ENCODE measurements at regions not wholly inside any gene's neighbourhood (a gene's known extent, or its start where the extent isn't known, plus 50 kb on each side); places are given as distances from the start of the nearest gene placed in this dataset.

- TF ChIP-seq FOXP2 (optimal IDR thresholded peaks at IDR 0.05; ENCODE audit: control extremely low read depth, extremely low read length, insufficient read depth) (no peak), EZH2 (IDR thresholded peaks at IDR 0.05) (no peak), POLR2AphosphoS5 (IDR thresholded peaks at IDR 0.05; ENCODE audit: borderline replicate concordance, low read depth, low read length) (no peak)
- Histone ChIP-seq H3K4me3 (peak overlapping the region; percentile 61), H3K27ac (peak overlapping the region; percentile 100), H3K36me3 (ENCODE audit: insufficient read depth, low read length) (peaks cover 19% of the 10 kb centered on the region), H3K9me3 (ENCODE audit: low read depth, low read length) (no peaks in the 10 kb centered on the region), H3K9ac (ENCODE audit: insufficient read length) (peak overlapping the region; percentile 95)
- peak; percentile 70 for DNase-seq (ENCODE audit: low read depth, low spot score)
Observed at GRCh38 chr1:199161766-199162303, 523.0 kb downstream of the PTPRC start.

- peaks cover 11% of the 10 kb centered on the region; the same call in 1 of the 2 replicates for H3K36me3 ChIP-seq (ENCODE audit: insufficient read depth, low read length)
- H3K4me3 ChIP-seq, result peak overlapping the region; percentile 56
- DNase-seq (ENCODE audit: low read depth, low spot score), result peak; percentile 91
- no peaks in the 10 kb centered on the region for H3K9me3 ChIP-seq (ENCODE audit: low read depth, low read length)
- H3K27ac ChIP-seq, result peak overlapping the region; percentile 100
- no peak for TF ChIP-seq EZH2 (IDR thresholded peaks at IDR 0.05)
- peak; percentile 61 for TF ChIP-seq FOXP2 (optimal IDR thresholded peaks at IDR 0.05; ENCODE audit: control extremely low read depth, extremely low read length, insufficient read depth)
- peak; percentile 45; the same call in 1 of the 2 replicates for TF ChIP-seq POLR2AphosphoS5 (IDR thresholded peaks at IDR 0.05; ENCODE audit: borderline replicate concordance, low read depth, low read length)
- peak overlapping the region; percentile 95 for H3K9ac ChIP-seq (ENCODE audit: insufficient read length)
Observed at GRCh38 chr1:199163267-199163666, 524.4 kb downstream of the PTPRC start.

- no peaks in the 10 kb centered on the region for H3K9me3 ChIP-seq (ENCODE audit: low read depth, low read length)
- no peak for TF ChIP-seq FOXP2 (optimal IDR thresholded peaks at IDR 0.05; ENCODE audit: control extremely low read depth, extremely low read length, insufficient read depth)
- no peak for TF ChIP-seq POLR2AphosphoS5 (IDR thresholded peaks at IDR 0.05; ENCODE audit: borderline replicate concordance, low read depth, low read length)
- TF ChIP-seq EZH2 (IDR thresholded peaks at IDR 0.05), result no peak
- peak overlapping the region; percentile 100 for H3K27ac ChIP-seq
- H3K36me3 ChIP-seq (ENCODE audit: insufficient read depth, low read length), result peaks cover 9% of the 10 kb centered on the region; the same call in 1 of the 2 replicates
- H3K4me3 ChIP-seq, result peak overlapping the region; percentile 56
- DNase-seq (ENCODE audit: low read depth, low spot score), result peak; percentile 72
- H3K9ac ChIP-seq (ENCODE audit: insufficient read length), result peak overlapping the region; percentile 95
Observed at GRCh38 chr1:199163670-199164069, 524.8 kb downstream of the PTPRC start.

- Histone ChIP-seq H3K27ac (peak overlapping the region; percentile 52; the same call in 1 of the 2 replicates), H3K9ac (ENCODE audit: insufficient read length) (no peak overlapping the region), H3K9me3 (ENCODE audit: low read depth, low read length) (no peaks in the 10 kb centered on the region), H3K36me3 (ENCODE audit: insufficient read depth, low read length) (peaks cover 22% of the 10 kb centered on the region), H3K4me3 (no peak overlapping the region)
- DNase-seq (ENCODE audit: low read depth, low spot score), result no peak
- no peak for TF ChIP-seq FOXP2 (optimal IDR thresholded peaks at IDR 0.05; ENCODE audit: control extremely low read depth, extremely low read length, insufficient read depth)
- no peak for TF ChIP-seq EZH2 (IDR thresholded peaks at IDR 0.05)
- TF ChIP-seq POLR2AphosphoS5 (IDR thresholded peaks at IDR 0.05; ENCODE audit: borderline replicate concordance, low read depth, low read length), result no peak
Observed at GRCh38 chr1:199167460-199167859, 528.6 kb downstream of the PTPRC start.

- TF ChIP-seq FOXP2 (optimal IDR thresholded peaks at IDR 0.05; ENCODE audit: control extremely low read depth, extremely low read length, insufficient read depth), result no peak
- Histone ChIP-seq H3K4me3 (no peak overlapping the region), H3K27ac (no peak overlapping the region), H3K36me3 (ENCODE audit: insufficient read depth, low read length) (peaks cover 24% of the 10 kb centered on the region), H3K9me3 (ENCODE audit: low read depth, low read length) (no peaks in the 10 kb centered on the region), H3K9ac (ENCODE audit: insufficient read length) (no peak overlapping the region)
- no peak for DNase-seq (ENCODE audit: low read depth, low spot score)
Observed at GRCh38 chr1:199168888-199169585, 530.2 kb downstream of the PTPRC start.

- Histone ChIP-seq H3K9ac (ENCODE audit: insufficient read length) (no peak overlapping the region), H3K27ac (no peak overlapping the region), H3K4me3 (no peak overlapping the region), H3K9me3 (ENCODE audit: low read depth, low read length) (no peaks in the 10 kb centered on the region; the same call in 1 of the 2 replicates), H3K36me3 (ENCODE audit: insufficient read depth, low read length) (peaks cover 28% of the 10 kb centered on the region)
- DNase-seq (ENCODE audit: low read depth, low spot score), result no peak
- TF ChIP-seq FOXP2 (optimal IDR thresholded peaks at IDR 0.05; ENCODE audit: control extremely low read depth, extremely low read length, insufficient read depth), result no peak
- TF ChIP-seq POLR2AphosphoS5 (IDR thresholded peaks at IDR 0.05; ENCODE audit: borderline replicate concordance, low read depth, low read length), result no peak
- TF ChIP-seq EZH2 (IDR thresholded peaks at IDR 0.05), result no peak
Observed at GRCh38 chr1:199170711-199171110, 531.9 kb downstream of the PTPRC start.

GRCh38 chr1:199172171-199173124 is 533.6 kb downstream of the PTPRC start:
- peak overlapping the region; percentile 44 for H3K27ac ChIP-seq
- no peaks in the 10 kb centered on the region; the same call in 1 of the 2 replicates for H3K9me3 ChIP-seq (ENCODE audit: low read depth, low read length)
- peaks cover 26% of the 10 kb centered on the region for H3K36me3 ChIP-seq (ENCODE audit: insufficient read depth, low read length)
- H3K9ac ChIP-seq (ENCODE audit: insufficient read length), result no peak overlapping the region
- TF ChIP-seq POLR2AphosphoS5 (IDR thresholded peaks at IDR 0.05; ENCODE audit: borderline replicate concordance, low read depth, low read length), result no peak
- TF ChIP-seq FOXP2 (optimal IDR thresholded peaks at IDR 0.05; ENCODE audit: control extremely low read depth, extremely low read length, insufficient read depth), result no peak
- no peak for TF ChIP-seq EZH2 (IDR thresholded peaks at IDR 0.05)
- DNase-seq (ENCODE audit: low read depth, low spot score), result no peak
- no peak overlapping the region for H3K4me3 ChIP-seq

- no peak for DNase-seq (ENCODE audit: low read depth, low spot score)
- no peak overlapping the region for H3K4me3 ChIP-seq
Observed at GRCh38 chr1:199173356-199173755, 534.5 kb downstream of the PTPRC start.

More at GRCh38 chr1:199173356-199173755, 534.5 kb downstream of the PTPRC start:
- Histone ChIP-seq H3K27ac (peak overlapping the region; percentile 44), H3K9me3 (ENCODE audit: low read depth, low read length) (no peaks in the 10 kb centered on the region; the same call in 1 of the 2 replicates), H3K36me3 (ENCODE audit: insufficient read depth, low read length) (peaks cover 26% of the 10 kb centered on the region), H3K9ac (ENCODE audit: insufficient read length) (no peak overlapping the region)
- TF ChIP-seq FOXP2 (optimal IDR thresholded peaks at IDR 0.05; ENCODE audit: control extremely low read depth, extremely low read length, insufficient read depth) (no peak), EZH2 (IDR thresholded peaks at IDR 0.05) (no peak), POLR2AphosphoS5 (IDR thresholded peaks at IDR 0.05; ENCODE audit: borderline replicate concordance, low read depth, low read length) (no peak)

Measured in SK-N-MC (cell line).